Bone marrow (tissue), 2 donors: ENCODE measurements at regions not wholly inside any gene's neighbourhood (a gene's known extent, or its start where the extent isn't known, plus 50 kb on each side); places are given as distances from the start of the nearest gene placed in this dataset.

Source experiments
- DNase-seq, 2 donors: peaks; one replicate each; lab custom pipeline; 2025; lab: John Stamatoyannopoulos, UW

- no peak for DNase-seq
These were observed 127.7 kb downstream of the DMRTA2 start for GRCh38 chr1:50295566-50295965.

DNA sequence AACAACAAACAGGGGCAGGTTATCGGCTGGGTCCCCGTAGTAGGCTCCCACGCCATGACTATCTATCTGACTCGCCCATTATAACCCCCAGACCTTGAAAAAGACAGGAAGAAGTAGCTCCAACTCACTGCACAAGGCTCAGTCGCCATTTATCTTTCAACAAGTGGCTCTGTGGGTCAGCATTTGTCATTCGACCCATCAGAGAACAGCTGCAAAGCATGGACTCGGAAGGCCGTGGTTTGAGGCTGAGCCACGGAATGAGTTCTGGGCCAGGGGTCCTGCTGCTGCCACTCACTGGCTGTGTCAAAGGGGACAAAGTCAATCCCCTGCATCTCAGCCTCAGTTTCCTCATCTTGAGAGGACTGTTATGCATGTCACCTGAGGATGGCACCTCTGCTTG is 131.0 kb downstream of the DMRTA2 start:
- DNase-seq = no peak

DNA sequence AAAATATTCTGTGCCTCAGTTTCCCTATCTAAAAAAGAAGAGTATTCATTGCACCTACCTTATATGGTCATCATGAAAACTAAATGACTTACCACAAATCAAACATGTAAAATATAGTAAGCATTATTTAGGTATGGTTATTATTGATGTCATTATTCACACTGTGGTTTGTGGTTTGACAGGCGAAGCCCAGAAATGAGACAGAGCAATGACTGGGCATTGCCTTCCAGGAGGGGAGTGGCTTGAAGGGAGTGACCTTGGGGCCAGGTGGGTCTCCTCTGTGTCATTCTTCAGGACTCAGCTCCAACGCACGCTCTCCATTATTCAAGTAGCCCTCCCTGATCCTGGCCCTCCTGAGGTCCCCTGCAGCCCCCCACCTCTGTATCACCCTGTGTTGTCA is 133.7 kb downstream of the DMRTA2 start:
- no peak for DNase-seq

DNA sequence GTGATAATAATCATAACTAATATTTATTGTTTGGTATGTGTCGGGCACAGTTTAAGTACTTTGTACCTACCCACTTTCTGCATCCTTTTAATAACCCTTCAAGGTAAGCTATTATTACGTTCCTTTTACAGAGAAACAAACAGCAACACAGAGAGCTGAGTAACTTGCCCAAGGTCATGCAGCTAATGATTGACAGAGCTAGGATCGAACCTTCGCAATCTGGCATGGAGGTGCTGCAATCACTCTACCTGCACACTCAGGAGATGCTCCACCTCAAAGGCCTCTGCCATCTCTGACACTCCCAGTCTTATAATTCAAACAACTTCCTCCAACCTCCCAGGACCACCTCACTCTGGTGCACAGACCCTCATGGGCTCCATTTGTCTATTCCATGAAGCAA is 137.2 kb downstream of the DMRTA2 start:
- no peak for DNase-seq

GRCh38 chr1:50279622-50280330 is 143.5 kb downstream of the DMRTA2 start:
- no peak for DNase-seq

DNA sequence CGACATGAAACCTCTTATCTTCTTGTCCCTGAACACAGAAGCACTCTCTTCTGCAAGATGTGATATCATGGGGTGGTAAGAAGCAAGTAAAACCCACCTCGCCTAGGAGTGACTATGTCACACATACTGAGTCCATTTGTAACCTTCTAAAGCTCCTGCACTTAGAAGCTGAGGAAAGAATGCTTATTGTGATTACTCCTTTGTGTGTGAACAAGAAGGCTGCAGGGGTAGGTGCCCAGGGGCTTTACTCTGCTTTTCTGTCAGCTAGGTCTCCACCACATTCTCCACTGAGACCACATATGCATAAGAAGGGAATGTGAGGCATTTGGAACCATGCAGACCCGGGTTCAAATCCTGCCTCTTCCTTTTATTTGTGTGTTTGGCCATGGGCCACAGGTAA is 144.3 kb downstream of the DMRTA2 start:
- DNase-seq = no peak

GRCh38 chr1:50278410-50278809 is 144.8 kb downstream of the DMRTA2 start:
- DNase-seq = no peak

DNA sequence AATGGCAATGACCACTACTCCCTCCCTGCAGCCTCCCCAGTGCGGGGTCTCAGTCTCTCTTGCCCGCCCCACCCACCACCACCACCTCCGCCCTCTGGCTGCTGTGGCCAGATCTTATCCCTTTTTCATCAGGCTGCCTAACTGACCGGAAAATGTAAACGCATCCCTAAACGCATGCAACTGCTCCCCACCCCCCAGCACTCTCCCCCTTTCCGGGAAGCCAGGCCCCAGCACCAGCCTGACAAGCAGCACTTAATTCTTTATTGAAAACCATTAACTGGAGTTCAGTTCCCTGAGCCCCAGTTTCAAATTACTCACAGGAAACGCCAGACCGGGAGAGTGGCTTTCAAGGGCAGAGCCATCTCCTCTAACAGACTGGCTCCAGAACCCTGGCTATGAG is 147.7 kb downstream of the DMRTA2 start:
- no peak for DNase-seq

GRCh38 chr1:50272912-50273311 is 150.3 kb downstream of the DMRTA2 start:
- DNase-seq = no peak

DNA sequence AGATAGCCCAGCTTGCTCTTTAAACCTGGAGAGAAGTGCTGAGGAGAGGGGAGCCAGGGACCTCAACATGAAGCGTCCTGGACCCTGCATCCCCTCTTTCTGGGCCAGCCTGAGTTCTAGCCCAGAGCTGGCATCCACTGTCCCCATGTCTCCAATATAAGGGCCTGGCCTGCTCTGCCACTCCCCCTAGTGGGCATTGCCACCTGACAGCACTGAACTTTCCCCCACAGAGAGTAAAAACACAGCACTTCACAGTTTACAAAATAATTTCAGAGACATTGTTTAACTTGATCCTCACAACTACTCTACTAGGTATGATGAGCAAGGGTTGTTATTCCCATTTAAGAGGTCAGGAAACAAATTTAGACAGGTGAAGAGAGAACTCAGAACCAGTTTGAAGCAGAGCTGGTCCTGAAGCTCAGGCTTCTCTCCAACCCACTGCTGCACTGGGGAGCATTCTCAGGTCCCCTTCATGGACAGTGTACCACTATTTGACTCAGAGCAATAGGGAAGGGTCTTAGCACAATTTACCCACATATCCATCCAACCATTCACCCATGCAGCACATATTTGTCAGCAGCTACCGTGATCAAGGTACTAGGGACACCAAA is 151.2 kb downstream of the DMRTA2 start:
- no peak for DNase-seq

- DNase-seq = no peak
These were observed 151.9 kb downstream of the DMRTA2 start for GRCh38 chr1:50271337-50271736.

DNA sequence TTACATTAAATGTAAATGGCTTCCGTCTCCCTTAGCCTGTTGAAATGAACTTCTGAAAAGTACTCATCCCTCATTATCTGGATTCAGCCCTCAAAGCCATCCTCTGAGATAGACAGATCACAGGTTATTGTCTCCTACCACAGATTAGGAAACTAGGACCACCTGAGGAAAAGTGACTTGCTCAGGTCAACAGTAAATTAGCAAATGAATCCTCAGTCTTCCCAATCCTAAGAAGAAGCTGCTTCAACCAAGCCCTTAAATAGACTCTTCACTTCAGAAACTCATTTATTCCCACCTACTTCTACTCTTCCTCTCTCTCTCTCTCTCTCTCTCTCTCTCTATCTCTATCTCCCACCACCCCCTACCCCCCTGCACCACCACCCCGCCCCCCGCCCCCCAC is 152.3 kb downstream of the DMRTA2 start:
- no peak for DNase-seq

- DNase-seq = no peak
These were observed 155.2 kb downstream of the DMRTA2 start for GRCh38 chr1:50268049-50268448.

GRCh38 chr1:50266509-50266908 is 156.7 kb downstream of the DMRTA2 start:
- DNase-seq = no peak

DNA sequence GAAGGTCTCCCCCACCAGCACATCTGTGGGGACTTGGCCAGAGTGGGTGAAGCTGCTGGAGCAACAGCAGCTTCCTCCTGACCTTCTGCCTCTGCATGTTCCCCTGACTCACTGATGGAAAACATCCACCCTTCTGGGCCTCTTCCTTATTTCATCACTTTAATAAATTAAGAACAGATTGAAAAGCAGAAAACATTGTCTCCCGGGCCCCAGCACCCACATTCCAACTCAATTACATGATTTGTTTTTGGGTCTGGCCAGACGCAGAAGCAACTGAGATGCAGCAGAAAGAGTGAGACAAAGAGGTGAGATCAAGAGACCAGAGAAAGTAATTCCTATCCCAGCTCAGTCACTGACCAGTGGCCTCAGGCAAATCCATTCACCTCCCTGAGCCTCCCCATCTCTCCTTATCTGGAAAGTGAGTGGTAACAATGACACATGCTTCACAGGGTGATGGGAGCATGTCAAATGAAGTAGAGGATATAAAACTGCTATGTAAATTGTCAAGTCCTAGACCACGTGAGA is 157.1 kb downstream of the ELAVL4 start:
- no peak for DNase-seq

- DNase-seq = no peak
These were observed 155.9 kb downstream of the ELAVL4 start for GRCh38 chr1:50264590-50264989.

DNA sequence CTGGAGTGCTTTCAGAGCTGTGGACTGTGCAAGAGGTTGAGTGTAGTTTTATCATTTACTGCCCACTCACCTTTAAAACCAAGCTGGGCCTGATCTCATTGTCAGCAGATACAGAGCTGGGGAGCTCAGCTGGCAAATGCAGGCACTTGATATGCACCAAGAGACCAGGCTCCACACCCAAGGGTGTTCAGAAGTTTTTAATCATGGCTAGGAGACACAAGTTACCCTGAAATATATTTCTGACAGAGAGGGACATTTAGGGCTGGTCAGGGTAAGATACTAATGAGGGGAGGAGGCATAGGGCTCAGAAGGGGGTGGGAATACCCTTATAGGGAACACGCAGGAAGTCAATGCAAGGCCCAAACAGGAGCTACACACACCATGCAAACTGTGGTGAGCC is 153.7 kb downstream of the ELAVL4 start:
- DNase-seq = no peak

DNA sequence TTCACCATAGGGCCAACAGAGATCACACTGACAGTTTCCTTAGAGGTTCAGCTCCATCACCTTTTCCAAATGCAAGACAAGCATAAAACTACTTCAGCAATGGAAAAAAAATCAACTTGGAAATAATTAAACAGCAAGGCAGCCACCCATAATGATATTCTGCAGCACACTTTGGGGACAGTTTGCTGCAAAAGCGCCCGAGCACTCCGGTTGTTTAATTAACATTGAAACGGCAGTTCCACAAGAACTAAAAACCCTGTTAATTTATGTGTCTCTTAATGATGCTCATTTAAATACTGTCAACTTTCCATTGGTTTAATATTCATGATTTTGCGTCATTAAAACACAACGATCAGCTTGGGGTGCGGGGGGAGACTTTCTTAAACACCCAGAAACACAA is 153.2 kb downstream of the ELAVL4 start:
- DNase-seq = no peak

GRCh38 chr1:50257940-50258685 is 149.4 kb downstream of the ELAVL4 start:
- DNase-seq = no peak

- no peak for DNase-seq
These were observed 148.3 kb downstream of the ELAVL4 start for GRCh38 chr1:50257029-50257428.
